Kidney tubule cell (primary cell): ENCODE measurements at regions not wholly inside any gene's neighbourhood (a gene's known extent, or its start where the extent isn't known, plus 50 kb on each side); places are given as distances from the start of the nearest gene placed in this dataset.
"Not testable (repeated sequence)": the region's sequence is repeated elsewhere in the genome, so short reads cannot be mapped to it uniquely, and the experiment has no call there.

Source experiments
- DNase-seq: peaks from one replicate; pipeline ENCODE4 v3.0.0-alpha.2; 2018; ENCODE audit warnings: low spot score

DNA sequence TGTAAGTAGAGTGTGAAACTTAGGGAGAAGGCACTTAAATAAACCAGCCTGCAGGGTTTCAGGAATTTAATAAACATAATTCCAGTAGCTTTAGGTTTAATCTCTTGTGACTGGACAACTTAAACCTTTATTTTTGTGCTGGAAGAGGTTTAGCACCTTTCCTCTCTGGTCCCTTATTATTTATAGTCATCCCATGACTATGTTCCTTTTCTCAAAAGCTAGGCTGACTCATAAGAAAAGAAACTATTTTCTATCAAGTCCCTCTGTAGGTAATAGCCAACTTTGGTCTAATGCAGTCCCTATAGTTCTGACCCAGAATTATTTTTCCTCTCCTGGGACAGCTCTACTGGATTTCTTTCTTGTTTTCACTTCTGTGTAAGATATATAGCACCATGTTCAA is 588.9 kb downstream of the NR2F1-AS1 start:
- no peak for DNase-seq

DNA sequence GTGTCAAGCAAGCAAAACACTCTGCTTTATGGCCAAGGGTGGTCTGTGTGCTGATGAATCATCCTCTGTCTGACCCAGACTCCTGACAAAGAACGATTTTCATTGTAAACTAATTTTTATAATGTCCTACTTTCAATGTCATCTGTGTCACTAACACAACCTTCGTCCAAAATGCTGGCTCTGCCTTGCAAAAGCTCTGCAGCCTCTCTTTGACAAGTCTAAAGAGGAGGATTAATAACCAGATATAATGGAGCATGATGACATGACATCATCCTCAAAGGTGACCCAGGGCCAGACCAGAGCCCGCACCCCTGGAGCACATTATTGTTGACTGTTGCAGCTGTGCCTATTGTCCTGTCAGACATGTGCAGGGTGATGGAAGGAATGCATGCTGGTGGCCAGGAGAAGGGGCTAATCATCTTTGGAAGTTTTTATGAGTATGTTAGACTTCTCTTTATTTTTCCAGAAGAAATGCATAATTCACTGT is 589.4 kb downstream of the NR2F1-AS1 start:
- no peak for DNase-seq

DNA sequence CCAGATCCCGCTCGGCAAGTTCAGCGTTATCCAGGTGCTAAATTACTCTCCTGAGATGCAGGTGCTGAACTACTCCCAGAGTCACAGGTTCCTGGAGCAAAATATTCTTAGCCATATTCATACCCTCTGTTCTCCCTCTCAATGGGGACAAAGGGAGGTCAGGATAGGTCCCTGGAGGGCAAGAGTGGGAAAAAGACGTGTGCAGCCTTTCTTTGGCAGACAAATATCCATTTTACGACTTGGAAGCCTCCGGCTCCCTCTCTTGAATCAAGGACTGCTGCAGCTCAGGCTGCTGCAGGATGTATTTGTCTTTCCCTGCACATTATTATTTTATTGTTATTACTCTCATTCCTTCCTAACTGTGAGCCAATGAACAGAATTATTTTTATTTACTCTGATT is 590.2 kb downstream of the NR2F1-AS1 start:
- no peak for DNase-seq

DNA sequence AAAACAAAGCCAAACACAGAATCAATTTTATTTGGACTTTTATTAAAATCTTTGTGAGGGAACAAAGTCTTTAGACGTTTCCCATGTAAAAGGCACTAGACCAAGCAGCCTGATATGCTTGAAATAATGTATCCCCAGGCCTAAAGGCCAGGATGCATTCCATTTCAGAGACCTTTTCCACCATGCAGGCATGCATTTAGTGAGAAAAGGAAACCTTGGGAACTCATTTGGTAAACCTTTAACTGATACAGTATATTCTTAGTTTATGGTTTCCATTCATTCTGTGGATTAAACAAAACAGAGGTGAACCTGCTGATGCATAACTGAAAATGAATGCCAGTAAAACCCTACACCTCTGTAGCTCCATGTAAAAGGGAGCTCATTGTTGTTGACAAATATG is 600.0 kb downstream of the NR2F1-AS1 start:
- DNase-seq, result no peak

DNA sequence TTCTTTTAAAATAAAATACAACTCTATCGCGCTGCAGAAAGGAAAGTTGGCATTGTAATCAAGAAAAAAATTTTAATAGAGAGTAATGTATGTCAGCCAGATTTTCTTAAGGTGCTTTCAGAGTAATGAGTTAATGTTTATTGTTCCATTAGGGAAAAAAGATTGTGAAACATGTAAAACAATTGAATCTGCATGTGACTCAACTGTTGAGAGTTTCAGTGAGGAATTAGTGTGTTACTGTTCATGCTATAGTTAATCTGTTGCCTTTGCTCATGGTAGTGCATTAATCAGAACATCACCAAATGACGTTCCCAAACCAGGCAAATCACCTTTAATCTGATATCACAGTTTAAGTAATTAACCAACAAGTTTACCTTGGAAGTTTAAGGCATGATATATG is 600.5 kb downstream of the NR2F1-AS1 start:
- peak; percentile 11 for DNase-seq

DNA sequence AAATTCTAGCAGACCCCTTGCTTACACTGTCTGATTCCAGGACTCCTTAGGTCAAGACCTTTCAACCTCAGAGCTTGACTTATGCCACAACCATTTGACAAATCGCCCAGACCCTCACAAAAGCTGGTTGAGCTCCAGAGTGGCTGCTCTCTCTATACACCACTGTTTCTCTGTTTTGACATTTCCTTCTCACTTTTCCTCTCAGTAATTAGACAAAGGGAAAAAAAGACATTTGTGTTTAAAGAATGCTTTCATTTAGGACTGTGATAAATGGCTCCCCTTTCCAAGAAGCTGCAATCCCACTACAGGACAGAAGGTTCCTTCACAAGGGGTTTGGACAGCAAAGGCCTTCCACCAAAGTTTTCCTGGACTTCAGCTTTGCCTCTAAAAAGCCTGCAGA is 601.3 kb downstream of the NR2F1-AS1 start:
- no peak for DNase-seq

DNA sequence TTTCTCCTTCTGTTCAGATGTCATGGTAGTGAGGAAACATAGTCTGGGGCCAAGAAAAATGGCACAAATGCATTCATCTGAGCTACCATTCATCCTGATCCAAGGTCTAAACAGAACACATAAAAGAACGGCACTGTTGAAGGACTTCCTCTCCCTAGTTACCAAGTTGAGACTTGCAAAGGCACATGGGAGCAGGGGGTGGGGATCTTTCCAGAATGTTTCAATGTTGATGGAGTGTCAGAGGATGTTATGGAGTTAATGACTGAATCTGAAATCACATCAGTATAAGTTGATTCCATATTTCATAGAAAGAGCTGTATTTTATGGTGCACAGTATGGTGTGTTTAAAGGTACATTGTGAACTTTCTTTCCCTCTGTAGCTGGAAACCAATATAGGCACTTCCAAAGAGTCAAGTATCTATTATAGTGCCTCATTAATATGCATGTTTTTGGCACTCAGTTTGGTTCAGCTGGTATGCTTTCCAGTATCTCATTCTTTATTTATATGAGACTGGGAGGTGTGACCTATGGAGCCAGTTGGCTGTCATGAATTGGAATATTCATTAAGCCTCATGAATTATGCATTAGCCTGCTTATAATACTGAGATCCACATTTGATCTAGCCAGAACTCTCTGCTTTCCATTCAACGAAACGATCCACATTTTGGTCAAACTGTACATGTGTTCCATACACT is 603.0 kb downstream of the NR2F1-AS1 start:
- DNase-seq, result no peak

DNA sequence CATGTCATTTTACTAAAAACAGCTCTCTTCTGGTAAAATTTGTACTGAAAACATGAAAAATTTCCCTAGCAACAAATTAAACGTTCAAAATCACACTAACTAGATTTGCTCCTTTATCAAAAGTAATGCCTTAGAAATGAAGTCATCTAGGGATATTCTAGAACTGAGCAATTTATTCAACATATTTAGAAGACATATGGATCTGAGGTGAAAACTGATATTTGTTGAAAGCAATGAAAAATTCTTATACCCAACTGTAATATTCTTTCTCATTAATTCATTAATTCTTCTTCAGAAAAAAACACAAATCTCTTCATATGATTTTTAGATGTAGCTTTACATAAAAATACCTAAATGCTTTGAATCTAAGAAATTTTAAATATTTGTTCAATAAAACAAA is 604.9 kb downstream of the NR2F1-AS1 start:
- DNase-seq, result no peak

DNA sequence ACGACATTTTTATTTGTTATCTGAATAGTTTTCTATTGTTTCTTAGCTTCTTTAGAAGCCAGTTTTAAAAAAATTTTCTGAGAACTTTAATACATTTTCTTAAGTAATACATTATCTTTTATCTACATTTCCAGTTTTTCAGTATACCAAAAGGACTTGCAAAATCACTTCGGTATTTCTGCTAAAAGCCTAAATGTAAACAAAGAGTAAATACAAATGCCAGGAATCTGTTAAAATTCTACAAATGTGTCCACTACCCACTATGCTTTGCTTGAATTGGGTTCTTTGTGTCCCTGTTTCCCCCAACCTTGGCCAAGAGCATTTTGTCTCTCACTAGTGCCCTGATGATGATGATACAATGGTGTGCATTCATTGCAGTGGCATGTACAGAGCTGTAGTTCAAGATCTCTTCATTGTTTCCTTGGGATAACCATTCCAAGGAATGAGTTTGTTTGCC is 611.2 kb downstream of the NR2F1-AS1 start:
- DNase-seq, result no peak

DNA sequence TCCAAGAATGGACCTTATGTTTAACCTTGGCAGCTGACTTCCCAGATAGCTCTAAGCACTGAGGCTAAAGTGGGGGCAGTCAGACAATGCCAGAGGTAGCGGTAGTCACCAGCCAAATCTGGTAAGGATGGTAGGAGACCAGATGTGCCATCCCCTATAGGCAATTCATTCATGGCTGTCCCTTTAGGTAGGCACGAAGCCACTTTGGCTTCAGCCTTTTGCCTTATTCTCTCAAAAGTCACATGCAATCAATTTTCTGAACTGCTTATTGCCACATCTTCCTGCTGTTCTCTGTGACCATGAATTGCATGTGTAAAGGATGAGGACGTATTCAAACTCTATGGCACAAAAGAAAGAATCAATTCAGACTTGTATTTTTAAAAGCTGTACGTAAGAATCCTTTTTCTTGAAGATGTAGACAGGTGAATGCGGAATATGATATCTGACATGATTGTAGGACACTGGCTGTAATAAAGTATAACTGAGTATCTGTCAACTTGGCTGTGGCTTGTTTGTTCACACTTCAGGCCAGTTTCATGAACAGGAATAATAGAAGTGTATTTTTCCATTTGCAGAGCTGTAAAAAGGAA is 611.7 kb downstream of the NR2F1-AS1 start:
- DNase-seq, result no peak

DNA sequence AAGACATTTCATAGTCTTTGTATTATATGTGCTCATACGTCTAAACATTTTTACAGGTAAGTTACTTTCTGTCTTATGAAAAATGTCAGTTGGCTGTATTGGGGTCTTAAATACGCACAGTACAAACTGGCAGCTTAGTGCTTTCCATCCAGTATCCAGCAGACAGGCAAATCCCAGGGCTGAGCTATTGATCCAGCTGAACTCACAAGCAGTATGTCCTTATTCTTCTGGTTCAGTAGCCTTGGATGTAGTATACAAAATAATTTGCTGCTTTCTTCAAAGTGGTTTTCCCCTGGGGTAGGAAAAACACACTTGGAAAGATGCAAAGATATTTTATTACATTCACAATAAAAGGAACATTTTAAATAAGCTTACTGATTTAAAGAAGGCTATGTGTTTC is 617.2 kb downstream of the NR2F1-AS1 start:
- DNase-seq, result no peak

DNA sequence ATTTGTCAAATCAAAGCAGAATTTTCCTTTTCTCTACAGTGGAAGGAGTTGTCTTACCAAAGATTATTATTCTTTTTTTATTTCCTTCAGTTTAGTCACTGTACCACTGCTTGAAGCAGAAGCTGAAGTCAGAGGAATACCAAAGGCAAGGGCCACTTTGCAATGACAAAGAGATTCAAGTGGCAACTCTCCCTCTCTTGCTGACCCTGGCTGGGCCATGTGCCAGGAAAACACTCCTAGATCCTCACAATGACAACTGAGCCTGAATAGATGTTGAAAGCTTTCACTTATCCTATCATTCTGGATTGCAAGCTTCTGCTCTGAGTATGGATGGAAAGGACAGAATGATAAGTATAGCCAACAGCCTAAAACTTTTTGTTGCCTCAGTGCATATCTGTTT is 618.3 kb downstream of the NR2F1-AS1 start:
- no peak for DNase-seq

DNA sequence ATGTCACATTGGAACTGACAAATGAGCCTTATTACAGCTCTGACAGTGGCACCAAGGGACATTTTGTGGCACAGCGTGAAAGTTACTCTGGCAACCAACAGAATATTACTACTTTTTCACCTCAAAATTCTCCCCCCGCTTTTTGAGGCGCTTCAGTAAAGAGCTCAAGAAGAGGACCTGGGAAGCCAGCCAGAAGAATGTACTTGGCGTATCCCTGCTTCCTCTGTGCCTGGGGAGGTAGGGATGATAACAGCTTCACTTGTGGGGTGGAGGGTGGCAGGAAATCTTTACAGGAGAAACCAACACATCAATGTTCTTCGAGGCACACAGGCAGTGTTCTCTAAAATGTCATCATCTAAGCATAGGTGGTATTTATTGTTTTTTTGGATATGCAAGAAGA is 624.1 kb downstream of the NR2F1-AS1 start:
- no peak for DNase-seq

DNA sequence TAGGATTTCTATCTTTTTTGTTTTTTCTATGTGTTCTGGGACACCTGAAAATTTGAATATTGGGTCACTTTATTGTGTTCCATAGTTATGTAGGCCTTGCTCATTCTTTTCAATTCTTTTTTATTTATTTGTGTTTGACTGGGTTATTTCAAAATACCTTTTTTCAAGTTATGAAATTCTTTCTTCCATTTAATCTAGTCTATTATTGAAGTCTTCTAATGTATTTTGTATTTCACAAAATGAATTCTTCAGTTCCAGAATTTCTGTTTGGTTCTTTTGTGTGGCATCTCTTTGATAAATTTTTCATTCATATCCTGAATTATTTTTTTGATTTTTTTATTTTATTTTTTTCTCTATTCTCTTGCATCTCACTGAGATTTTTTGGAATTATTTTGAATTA is 628.8 kb downstream of the NR2F1-AS1 start:
- no peak for DNase-seq

DNA sequence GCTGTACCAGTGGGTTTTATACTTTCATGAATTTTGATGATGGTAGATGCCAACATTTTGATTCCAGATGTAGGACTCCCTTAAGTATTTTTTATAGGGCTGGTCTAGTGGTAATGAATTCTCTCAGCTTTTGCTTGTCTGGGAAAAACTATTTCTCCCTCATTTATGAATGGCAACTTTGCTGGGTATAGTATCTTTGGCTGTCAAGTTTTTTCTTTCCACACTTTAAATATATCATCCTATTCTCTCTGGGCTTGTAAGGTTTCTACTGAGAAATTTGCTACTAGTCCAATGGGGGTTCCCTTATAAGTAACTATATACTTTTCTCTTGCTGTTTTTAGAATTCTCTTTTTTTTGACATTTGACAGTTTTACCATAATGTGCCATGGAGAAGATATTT is 629.3 kb downstream of the NR2F1-AS1 start:
- DNase-seq, result no peak

DNA sequence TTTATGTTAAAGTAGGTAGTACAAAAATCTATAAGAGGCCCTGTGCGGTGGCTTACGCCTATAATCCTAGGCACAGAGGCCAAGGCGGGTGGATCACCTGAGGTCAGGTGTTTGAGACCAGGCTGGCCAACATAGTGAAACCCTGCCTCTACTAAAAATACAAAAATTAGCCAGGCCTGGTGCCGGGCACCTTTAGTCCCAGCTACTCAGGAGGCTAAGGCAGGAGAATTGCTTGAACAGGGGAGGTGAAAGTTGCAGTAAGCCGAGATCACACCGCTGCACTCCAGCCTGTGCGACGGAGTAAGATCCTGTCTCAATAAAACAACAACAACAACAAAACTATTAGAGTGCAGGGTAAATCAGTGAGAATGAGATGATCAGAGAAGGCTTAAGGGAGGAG is 634.5 kb downstream of the NR2F1-AS1 start:
- DNase-seq, result no peak

DNA sequence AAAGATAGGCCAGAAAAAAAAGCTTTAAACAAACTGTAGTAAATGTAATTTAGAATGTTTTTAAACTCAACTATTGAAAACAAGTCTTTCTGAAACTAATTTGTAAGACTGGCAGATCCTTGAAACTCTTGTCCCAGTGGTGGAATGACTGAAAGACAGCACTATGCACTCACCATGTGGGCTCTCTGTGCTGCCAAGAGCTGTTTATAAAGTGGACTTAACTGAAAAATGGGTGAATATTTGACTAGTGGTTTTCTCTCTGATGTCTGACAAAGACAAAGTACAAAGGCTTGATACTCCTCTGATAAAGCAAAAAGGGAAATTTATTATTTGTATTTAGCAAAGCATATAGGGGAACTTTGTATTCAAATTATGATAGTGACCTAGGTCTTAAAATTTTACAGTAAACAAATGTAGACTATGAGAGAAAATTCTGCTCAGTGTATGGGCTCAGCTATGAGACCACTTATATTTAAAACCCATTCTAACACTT is 635.4 kb downstream of the NR2F1-AS1 start:
- peak; percentile 55 for DNase-seq

DNA sequence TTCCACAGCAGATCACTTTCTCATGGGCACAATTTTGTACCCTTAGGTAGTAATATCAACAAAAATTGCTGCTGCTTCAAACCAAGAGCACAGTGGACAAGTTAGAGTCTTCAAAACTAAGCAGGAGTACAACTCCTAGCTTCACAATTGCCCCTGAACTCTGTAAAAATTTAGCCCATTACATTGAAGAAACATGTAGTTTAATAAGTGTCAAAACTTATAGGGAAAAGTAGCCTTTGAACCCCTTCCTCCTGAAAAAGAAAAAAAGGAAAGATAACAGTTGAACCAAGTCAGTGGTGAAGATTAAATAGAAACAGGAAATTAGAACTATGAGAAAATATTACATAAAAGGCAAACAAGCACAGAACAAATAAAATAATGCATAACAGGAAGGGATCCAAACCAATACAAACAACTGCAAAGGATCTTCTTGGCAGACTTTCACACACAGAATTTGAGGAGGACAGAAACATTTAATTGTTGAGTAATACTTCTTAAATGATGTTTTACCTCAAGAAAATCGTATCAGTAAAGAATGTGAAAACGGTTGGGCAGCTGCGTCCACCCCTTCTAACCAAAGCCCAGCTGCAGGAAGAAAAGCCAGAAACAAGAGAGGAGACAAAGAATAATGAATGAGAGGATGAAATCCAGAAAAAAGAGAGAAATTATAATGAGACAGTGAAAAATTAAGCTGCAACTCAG is 636.0 kb downstream of the NR2F1-AS1 start:
- no peak for DNase-seq

DNA sequence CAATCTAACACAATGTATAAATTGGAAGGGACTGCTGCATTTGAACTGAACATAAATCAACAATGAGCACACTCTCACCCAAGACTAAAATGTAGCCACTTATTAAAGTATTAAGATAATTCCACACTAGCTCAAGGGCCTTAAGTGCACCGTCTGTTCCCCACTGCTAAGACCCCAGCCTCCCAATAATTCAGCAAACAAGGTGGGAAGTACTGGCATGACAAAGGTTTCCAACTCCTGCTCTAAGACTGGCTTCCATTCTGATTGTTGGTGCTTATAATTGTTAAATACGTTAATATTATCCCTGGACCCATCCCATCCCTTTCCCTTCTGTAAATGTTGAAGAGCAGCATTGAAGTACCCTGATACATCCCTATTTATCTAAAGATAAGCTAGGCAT is 636.7 kb downstream of the NR2F1-AS1 start:
- DNase-seq, result no peak

DNA sequence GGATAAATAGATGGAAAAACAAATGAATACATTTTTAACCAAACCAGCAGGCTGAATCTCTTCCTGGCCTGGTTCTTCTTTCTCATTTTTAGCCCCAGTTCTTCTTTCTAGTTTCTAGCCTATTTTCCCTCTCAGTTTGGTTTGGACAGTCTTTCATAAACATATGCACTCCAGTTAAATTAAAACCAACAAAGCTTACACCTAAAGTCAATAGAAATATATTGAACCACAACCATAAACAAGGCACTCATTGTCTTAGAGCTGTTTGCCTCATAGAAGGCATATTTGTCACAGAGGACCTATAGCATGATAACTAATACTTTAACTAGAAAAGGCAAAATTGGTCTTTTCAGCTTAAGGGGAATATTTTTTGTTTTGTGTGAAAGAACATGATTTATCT is 638.3 kb downstream of the NR2F1-AS1 start:
- DNase-seq, result no peak

DNA sequence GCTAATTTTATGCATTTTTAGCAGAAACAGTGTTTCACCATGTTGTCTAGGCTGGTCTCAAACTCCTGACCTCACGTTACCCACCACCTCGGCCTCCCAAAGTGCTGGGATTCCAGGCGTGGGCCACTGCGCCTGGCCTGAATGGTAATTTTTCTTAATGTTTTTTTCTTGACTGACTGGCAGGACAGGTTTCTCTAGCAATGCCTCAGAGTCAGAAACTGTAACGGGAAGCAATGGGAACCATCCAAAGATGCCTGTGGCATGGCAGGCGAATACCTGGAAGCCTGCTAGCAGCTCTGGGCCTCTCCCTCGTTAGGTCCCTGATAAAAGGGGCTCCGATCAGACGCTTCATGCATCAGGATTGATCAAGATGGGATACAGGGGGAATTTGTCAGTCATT is 639.2 kb downstream of the NR2F1-AS1 start:
- DNase-seq, result peak; percentile 19

DNA sequence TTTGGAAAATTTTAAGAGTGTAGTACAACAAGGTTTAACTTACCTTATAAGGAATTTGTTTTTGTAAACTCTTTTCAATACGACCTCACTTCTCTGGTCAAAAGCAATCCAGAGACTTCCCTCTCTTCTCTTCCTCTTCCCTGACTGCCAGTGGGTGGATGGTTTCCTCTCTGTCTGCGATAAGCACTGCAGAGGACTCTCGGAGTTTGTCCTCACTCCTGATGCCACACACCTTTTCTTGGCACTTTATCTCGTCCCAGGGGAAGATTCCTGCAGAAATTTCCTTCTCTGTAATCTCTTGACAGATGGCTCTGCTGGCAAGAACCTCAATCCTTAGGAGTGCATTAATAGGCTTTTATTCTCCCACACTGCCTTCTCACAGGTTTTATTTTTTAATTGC is 641.6 kb downstream of the NR2F1-AS1 start:
- no peak for DNase-seq

DNA sequence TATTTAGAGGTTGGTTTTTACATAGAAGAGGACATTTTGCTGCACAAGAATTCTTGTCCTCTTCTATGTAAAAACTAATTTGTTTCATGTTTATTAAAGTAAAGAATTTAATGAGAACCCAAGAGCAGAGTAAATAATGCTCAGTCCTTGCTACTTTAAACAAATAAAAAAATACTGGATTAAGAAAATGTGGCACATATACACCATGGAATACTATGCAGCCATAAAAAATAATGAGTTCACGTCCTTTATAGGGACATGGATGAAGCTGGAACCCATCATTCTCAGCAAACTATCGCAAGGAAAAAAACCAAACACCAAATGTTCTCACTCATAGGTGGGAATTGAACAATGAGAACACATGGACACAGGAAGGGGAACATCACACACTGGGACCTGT is 643.6 kb downstream of the NR2F1-AS1 start:
- not testable (repeated sequence) for DNase-seq
